ENCODE measurements at regions not wholly inside any gene's neighbourhood (a gene's known extent, or its start where the extent isn't known, plus 50 kb on each side); places are given as distances from the start of the nearest gene placed in this dataset.

DNA sequence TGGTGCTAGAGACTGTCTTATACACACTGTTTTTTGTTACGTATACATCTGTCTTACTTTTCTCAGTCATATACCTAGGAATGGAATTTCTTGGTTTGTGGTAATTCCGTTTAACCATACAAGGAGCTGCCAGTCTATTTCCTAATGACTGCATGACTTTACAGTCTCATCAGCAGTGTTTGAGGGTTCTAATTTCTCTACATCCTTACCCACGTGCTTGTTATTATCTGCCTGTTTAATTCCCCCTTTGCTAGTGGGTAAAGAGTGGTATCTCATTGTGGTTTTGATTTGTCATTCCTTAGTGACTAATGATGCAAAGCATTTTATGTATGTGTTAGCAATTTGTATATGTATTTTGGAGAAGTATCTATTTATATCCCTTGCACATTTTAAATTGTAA lies 1008.0 kb downstream of the FAM181B start:
- no peaks in the 10 kb centered on the region for H3K4me1 ChIP-seq (ENCODE audit: insufficient read depth, low read length, poor library complexity, severe bottlenecking)
- H3K79me2 ChIP-seq (ENCODE audit: insufficient read depth, low read depth, low read length), result no peaks in the 10 kb centered on the region
- H3K4me2 ChIP-seq (ENCODE audit: low read length), result no peak overlapping the region
- TF ChIP-seq, protein P1, sequence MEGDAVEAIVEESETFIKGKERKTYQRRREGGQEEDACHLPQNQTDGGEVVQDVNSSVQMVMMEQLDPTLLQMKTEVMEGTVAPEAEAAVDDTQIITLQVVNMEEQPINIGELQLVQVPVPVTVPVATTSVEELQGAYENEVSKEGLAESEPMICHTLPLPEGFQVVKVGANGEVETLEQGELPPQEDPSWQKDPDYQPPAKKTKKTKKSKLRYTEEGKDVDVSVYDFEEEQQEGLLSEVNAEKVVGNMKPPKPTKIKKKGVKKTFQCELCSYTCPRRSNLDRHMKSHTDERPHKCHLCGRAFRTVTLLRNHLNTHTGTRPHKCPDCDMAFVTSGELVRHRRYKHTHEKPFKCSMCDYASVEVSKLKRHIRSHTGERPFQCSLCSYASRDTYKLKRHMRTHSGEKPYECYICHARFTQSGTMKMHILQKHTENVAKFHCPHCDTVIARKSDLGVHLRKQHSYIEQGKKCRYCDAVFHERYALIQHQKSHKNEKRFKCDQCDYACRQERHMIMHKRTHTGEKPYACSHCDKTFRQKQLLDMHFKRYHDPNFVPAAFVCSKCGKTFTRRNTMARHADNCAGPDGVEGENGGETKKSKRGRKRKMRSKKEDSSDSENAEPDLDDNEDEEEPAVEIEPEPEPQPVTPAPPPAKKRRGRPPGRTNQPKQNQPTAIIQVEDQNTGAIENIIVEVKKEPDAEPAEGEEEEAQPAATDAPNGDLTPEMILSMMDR (conservative IDR thresholded peaks at IDR 0.05; ENCODE audit: low read length), result no peak
- no peak for TF ChIP-seq EZH2phosphoT487 (IDR thresholded peaks at IDR 0.05; ENCODE audit: borderline replicate concordance, low read depth, low read length)
- no peak overlapping the region for H3K4me3 ChIP-seq (ENCODE audit: low read depth, low read length, poor library complexity, severe bottlenecking)
- no peak overlapping the region for H3K27ac ChIP-seq (ENCODE audit: low read depth, low read length, poor library complexity, severe bottlenecking)
- H3K36me3 ChIP-seq (ENCODE audit: insufficient read depth, low read length), result no peaks in the 10 kb centered on the region
- H3K9me2 ChIP-seq (ENCODE audit: insufficient read depth, low read length), result no peaks in the 10 kb centered on the region
- no peak for DNase-seq (ENCODE audit: low spot score)
- BruUV-seq (replicated peaks), result no TSS peak
- CTCF ChIA-PET (ENCODE audit: unreplicated experiment), result no interaction called here
- intact Hi-C loops (cut with micrococcal nuclease; ENCODE audit: unreplicated experiment), result no loop called here
- POLR2A ChIA-PET, result interaction anchor here (1.0 kb wide), 1 partner anchor 17 kb away, joined by 5 read pairs; no protein-coding TSS in a partner anchor
- H4K20me1 ChIP-seq (ENCODE audit: insufficient read depth, low read length), result no peaks in the 10 kb centered on the region; the same call in 1 of the 2 replicates
- no peak overlapping the region for H2AFZ ChIP-seq (ENCODE audit: low read length)
- H3K9me3 ChIP-seq (ENCODE audit: low read length), result 0 out of 2 replicates have a peak, but pooled peaks cover 2% of the 10 kb centered on the region

DNA sequence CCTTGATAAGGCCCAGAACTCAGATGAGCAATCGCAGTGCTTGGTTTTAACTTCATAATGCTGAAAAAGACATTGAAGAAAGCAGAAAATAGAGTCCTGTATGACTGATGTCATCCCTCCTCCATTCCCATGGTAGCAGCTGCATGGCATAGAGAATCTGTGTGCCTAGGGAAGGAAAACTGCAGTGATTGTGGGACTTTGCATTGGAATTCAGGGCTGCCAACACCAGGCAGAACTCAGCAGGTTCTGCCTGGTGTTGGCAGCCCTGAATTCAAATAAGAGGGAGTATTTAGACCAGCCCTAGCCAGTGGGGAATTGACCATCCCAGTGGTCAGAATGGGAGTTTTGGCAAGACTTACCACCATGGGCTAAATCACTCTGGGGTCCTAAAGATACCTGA lies 1016.0 kb downstream of the FAM181B start:
- H3K36me3 ChIP-seq (ENCODE audit: insufficient read depth, low read length), result no peaks in the 10 kb centered on the region
- CTCF ChIA-PET (ENCODE audit: unreplicated experiment), result no interaction called here
- BruUV-seq (replicated peaks), result no TSS peak
- H4K20me1 ChIP-seq (ENCODE audit: insufficient read depth, low read length), result no peaks in the 10 kb centered on the region
- no peaks in the 10 kb centered on the region for H3K79me2 ChIP-seq (ENCODE audit: insufficient read depth, low read depth, low read length)
- no peak overlapping the region for H3K4me3 ChIP-seq (ENCODE audit: low read depth, low read length, poor library complexity, severe bottlenecking)
- H3K9me3 ChIP-seq (ENCODE audit: low read length), result no peaks in the 10 kb centered on the region
- no peak overlapping the region for H2AFZ ChIP-seq (ENCODE audit: low read length)
- POLR2A ChIA-PET, result no interaction called here
- H3K4me2 ChIP-seq (ENCODE audit: low read length), result no peak overlapping the region
- no peaks in the 10 kb centered on the region for H3K9me2 ChIP-seq (ENCODE audit: insufficient read depth, low read length)
- no peak for DNase-seq (ENCODE audit: low spot score)
- no peak for TF ChIP-seq EZH2phosphoT487 (IDR thresholded peaks at IDR 0.05; ENCODE audit: borderline replicate concordance, low read depth, low read length)
- TF ChIP-seq, protein P1 (conservative IDR thresholded peaks at IDR 0.05; ENCODE audit: low read length), result no peak
- H3K4me1 ChIP-seq (ENCODE audit: insufficient read depth, low read length, poor library complexity, severe bottlenecking), result no peaks in the 10 kb centered on the region
- intact Hi-C loops (cut with micrococcal nuclease; ENCODE audit: unreplicated experiment), result no loop called here
- H3K27ac ChIP-seq (ENCODE audit: low read depth, low read length, poor library complexity, severe bottlenecking), result no peak overlapping the region

DNA sequence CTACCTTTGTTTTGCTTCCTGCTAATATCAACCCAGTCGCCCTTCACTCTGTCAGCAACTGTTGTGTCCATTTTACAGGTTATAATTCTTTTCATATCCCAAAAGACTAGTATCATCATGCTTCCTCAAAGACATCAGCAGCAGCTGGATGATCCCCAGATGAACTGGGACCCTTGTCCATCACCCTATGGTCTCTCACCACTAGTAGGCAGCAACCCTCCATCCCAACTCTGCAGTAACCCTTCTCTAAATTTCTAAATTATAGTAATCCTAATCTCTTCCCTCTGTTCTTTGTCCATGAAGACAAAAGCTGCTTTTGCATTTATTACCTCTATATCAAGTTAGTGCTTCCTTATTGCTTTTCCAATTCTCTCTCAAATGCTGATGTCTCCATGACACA lies 1025.8 kb downstream of the FAM181B start:
- no peak for DNase-seq (ENCODE audit: low spot score)
- intact Hi-C loops (cut with micrococcal nuclease; ENCODE audit: unreplicated experiment), result no loop called here

More for the DNA sequence above, 1025.8 kb downstream of the FAM181B start:
- no peak overlapping the region for H2AFZ ChIP-seq (ENCODE audit: low read length)
- POLR2A ChIA-PET, result interaction anchor here (0.8 to 1.3 kb wide), 2 partner anchors 17 to 43 kb away, joined by 3 to 4 read pairs; no protein-coding TSS in a partner anchor
- CTCF ChIA-PET (ENCODE audit: unreplicated experiment), result no interaction called here
- TF ChIP-seq, protein P1 (conservative IDR thresholded peaks at IDR 0.05; ENCODE audit: low read length), result peak; percentile 69
- no peak for TF ChIP-seq EZH2phosphoT487 (IDR thresholded peaks at IDR 0.05; ENCODE audit: borderline replicate concordance, low read depth, low read length)
- H3K79me2 ChIP-seq (ENCODE audit: insufficient read depth, low read depth, low read length), result no peaks in the 10 kb centered on the region
- BruUV-seq (replicated peaks), result no TSS peak
- H4K20me1 ChIP-seq (ENCODE audit: insufficient read depth, low read length), result no peaks in the 10 kb centered on the region
- no peak overlapping the region for H3K4me3 ChIP-seq (ENCODE audit: low read depth, low read length, poor library complexity, severe bottlenecking)
- no peaks in the 10 kb centered on the region for H3K36me3 ChIP-seq (ENCODE audit: insufficient read depth, low read length)
- H3K9me3 ChIP-seq (ENCODE audit: low read length), result no peaks in the 10 kb centered on the region
- H3K4me1 ChIP-seq (ENCODE audit: insufficient read depth, low read length, poor library complexity, severe bottlenecking), result no peaks in the 10 kb centered on the region
- no peak overlapping the region for H3K4me2 ChIP-seq (ENCODE audit: low read length)
- H3K9me2 ChIP-seq (ENCODE audit: insufficient read depth, low read length), result no peaks in the 10 kb centered on the region
- no peak overlapping the region for H3K27ac ChIP-seq (ENCODE audit: low read depth, low read length, poor library complexity, severe bottlenecking)
